Transverse colon (tissue), 4 donors: ENCODE measurements at regions not wholly inside any gene's neighbourhood (a gene's known extent, or its start where the extent isn't known, plus 50 kb on each side); places are given as distances from the start of the nearest gene placed in this dataset.

ENCODE experiments used
- DNase-seq: peaks from one replicate; pipeline ENCODE4 v3.0.0-alpha.2; 2019
- H3K27ac ChIP-seq, 4 donors: fragments of 200-600 bp; sonication (generic); 2 replicates each; pipeline ENCODE4 v1.5.1; 2016 to 2018; ENCODE audit warnings: inconsistent platforms in 4 of 4
- H3K27me3 ChIP-seq: fragments of 200-600 bp; sonication (generic); 2 replicates; pipeline ENCODE4 v1.5.1; 2017; ENCODE audit warnings: inconsistent platforms
- H3K36me3 ChIP-seq, 4 donors: fragments of 200-600 bp; sonication (generic); 2 replicates each; pipeline ENCODE4 v1.5.1; 2017 to 2019; ENCODE audit warnings: inconsistent platforms in 4 of 4
- H3K4me1 ChIP-seq, 4 donors: fragments of 200-600 bp; sonication (generic); 2 replicates each; pipeline ENCODE4 v1.5.1; 2017 to 2020; ENCODE audit warnings: inconsistent platforms in 4 of 4
- H3K4me3 ChIP-seq, 4 donors: fragments of 200-600 bp; sonication (generic); 1 replicate in 1 of 4; 2 replicates in 3 of 4; pipeline versions ENCODE4 v1.5.1 to v1.6.1; 2017 to 2019; ENCODE audit warnings: inconsistent platforms in 4 of 4
- H3K9me3 ChIP-seq, 2 donors: fragments of 200-600 bp; sonication (generic); 2 replicates each; pipeline ENCODE4 v1.5.1; 2017 to 2019; ENCODE audit warnings: inconsistent platforms in 2 of 2
- EP300 ChIP-seq: sonication (generic); formaldehyde crosslinking; IDR thresholded peaks from one replicate; pipeline ENCODE4 v1.6.1; 2017; ENCODE audit warnings: antibody characterized with exemption, low read depth
- POLR2A ChIP-seq: fragments of 450-650 bp; IDR thresholded peaks from one replicate; pipeline ENCODE4 v1.6.1; 2016; ENCODE audit warnings: antibody characterized with exemption, mild to moderate bottlenecking, moderate library complexity
- POLR2AphosphoS5 ChIP-seq, 3 donors: sonication (generic); formaldehyde crosslinking; IDR thresholded peaks; one replicate each; pipeline ENCODE4 v1.6.1; 2016; ENCODE audit warnings: antibody characterized with exemption in 3 of 3
- WGBS, 2 donors: methylation state at CpG; one replicate each; pipeline ENCODE4 v1.1.5; 2018; ENCODE audit warnings: low coverage in 1 of 2; 5-methylcytosine and 5-hydroxymethylcytosine counted together
- in situ Hi-C, 4 donors: fragments of 200-750 bp; cut with MboI; loops; one replicate each; pipeline versions ENCODE4 v1.15.0 to v1.15.1; 2017; ENCODE audit warnings: low sequenced_read_pairs in 3 of 4, low pct_ligation_motif_present in 1 of 4, low pct_unique_long_range_greater_than_20kb in 1 of 4
- intact Hi-C: fragments of 100-400 bp; cut with DNase I; formaldehyde crosslinking; loops from one replicate; pipeline ENCODE4 v1.15.1; 2023; ENCODE audit warnings: low total_unique reads
- TF ChIP-seq, protein P1 (sequence below), 5 experiments: fragments of 200-600 bp in 3 of 5; fragments of 450-650 bp in 2 of 5; sonication (generic) in 3 of 5; IDR thresholded peaks; 1 replicate in 2 of 5; 2 replicates in 3 of 5; pipeline ENCODE4 v1.5.1; 2016 to 2017; ENCODE audit warnings: antibody characterized with exemption in 5 of 5, inconsistent platforms in 3 of 5, mild to moderate bottlenecking in 2 of 5, moderate library complexity in 1 of 5

DNA sequence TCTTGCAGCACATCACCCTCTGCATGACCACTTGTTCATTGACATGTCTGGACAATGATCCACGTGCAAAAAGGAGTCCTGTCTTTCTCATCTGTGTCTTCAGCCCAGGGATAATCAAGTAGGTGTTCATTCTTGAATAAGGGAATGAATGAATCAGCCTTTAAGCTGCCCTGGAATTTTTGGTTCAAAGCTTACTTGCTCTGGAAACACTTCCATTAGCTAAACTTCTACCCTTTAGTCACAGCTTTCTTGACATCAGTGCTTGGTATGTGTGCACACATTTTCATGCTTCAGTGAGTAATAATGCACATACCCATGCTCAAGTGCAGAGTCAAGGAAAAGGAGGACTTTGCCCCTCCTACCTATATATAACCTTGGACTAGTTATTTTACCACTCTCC, 103.0 kb upstream of the CDH13 start:
- Histone ChIP-seq H3K4me3 (no peak overlapping the region), H3K36me3 (no peaks in the 10 kb centered on the region), H3K9me3 (no peaks in the 10 kb centered on the region), H3K27ac (no peak overlapping the region), H3K4me1 (no peaks in the 10 kb centered on the region), H3K27me3 (no peaks in the 10 kb centered on the region)
- in situ Hi-C loops = no loop called here
- TF ChIP-seq EP300 (no peak), POLR2A (no peak), POLR2AphosphoS5 (IDR thresholded peaks at IDR 0.05) (no peak)
- TF ChIP-seq, protein P1, sequence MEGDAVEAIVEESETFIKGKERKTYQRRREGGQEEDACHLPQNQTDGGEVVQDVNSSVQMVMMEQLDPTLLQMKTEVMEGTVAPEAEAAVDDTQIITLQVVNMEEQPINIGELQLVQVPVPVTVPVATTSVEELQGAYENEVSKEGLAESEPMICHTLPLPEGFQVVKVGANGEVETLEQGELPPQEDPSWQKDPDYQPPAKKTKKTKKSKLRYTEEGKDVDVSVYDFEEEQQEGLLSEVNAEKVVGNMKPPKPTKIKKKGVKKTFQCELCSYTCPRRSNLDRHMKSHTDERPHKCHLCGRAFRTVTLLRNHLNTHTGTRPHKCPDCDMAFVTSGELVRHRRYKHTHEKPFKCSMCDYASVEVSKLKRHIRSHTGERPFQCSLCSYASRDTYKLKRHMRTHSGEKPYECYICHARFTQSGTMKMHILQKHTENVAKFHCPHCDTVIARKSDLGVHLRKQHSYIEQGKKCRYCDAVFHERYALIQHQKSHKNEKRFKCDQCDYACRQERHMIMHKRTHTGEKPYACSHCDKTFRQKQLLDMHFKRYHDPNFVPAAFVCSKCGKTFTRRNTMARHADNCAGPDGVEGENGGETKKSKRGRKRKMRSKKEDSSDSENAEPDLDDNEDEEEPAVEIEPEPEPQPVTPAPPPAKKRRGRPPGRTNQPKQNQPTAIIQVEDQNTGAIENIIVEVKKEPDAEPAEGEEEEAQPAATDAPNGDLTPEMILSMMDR (IDR thresholded peaks at IDR 0.05) = no peak
- WGBS, 2 donors = 33% methylated on average over 1 of the region's 1 CpG; no CpG with 5 or more reads in 1 of the 2 donors
- no peak for DNase-seq
- intact Hi-C loops = loop anchor here (5.0 kb wide), 1 partner anchor 1858 kb away; no protein-coding TSS in a partner anchor

DNA sequence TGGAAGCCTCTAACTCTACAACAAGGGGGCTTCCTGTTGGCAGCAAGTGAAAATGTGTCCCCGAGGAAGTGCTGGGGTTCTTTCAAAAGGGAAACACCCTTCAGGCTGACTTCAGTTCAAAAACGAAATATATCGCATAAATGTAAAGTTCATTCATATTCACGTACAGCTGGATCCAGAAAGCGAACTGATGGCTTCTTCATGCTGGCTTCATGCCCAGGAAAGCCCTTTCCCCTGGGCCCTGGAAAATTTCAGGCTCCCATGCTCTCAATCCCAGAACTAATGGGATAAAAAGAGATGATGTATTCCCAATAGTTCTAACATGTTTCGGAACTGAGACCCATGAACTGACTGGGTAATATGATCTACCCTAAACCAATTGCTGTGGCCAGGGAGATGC, 104.7 kb upstream of the CDH13 start:
- no peak overlapping the region for H3K4me3 ChIP-seq
- no peaks in the 10 kb centered on the region for H3K36me3 ChIP-seq
- H3K4me1 ChIP-seq = no peaks in the 10 kb centered on the region
- in situ Hi-C loops (no loop called here), intact Hi-C loops (loop anchor here (5.0 kb wide), 1 partner anchor 1860 kb away; no protein-coding TSS in a partner anchor)
- 57 to 67% methylated on average over 5 to 6 of the region's 6 CpGs for whole genome bisulfite sequencing, 2 donors
- no peak for DNase-seq
- no peaks in the 10 kb centered on the region for H3K27me3 ChIP-seq
- TF ChIP-seq POLR2AphosphoS5 (IDR thresholded peaks at IDR 0.05) = no peak
- TF ChIP-seq POLR2A = no peak
- TF ChIP-seq, protein P1 (IDR thresholded peaks at IDR 0.05) = no peak
- no peak for TF ChIP-seq EP300
- H3K9me3 ChIP-seq = no peaks in the 10 kb centered on the region
- H3K27ac ChIP-seq = no peak overlapping the region

DNA sequence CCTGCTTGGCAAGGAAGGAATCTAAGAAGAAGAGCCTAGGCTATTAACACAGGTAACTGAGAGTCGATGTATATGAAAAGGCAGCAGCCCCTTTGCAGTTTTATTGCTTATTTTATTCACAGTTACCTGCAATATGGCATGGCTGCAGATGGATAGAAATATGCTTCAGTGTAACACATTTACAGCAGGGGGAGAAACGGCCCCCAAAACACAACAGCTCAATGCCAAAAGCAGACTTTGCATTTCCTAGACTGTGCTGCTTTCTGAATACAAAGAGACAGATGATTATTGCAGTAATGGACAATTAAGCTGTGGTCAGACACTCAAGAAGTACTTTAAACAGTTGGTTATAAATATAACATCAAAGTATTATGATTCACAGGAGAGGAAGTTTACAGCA, 108.0 kb upstream of the CDH13 start:
- DNase-seq = no peak
- Histone ChIP-seq H3K27me3 (no peaks in the 10 kb centered on the region), H3K4me3 (no peak overlapping the region), H3K4me1 (no peaks in the 10 kb centered on the region), H3K36me3 (no peaks in the 10 kb centered on the region), H3K9me3 (no peaks in the 10 kb centered on the region), H3K27ac (no peak overlapping the region)
- WGBS, 2 donors = 30% methylated on average over 2 of the region's 2 CpGs; no CpG with 5 or more reads in 1 of the 2 donors
- intact Hi-C loops = no loop called here
- TF ChIP-seq POLR2A = no peak
- TF ChIP-seq EP300 = no peak
- TF ChIP-seq, protein P1 (IDR thresholded peaks at IDR 0.05) = no peak
- TF ChIP-seq POLR2AphosphoS5 (IDR thresholded peaks at IDR 0.05) = no peak
- in situ Hi-C loops = no loop called here

DNA sequence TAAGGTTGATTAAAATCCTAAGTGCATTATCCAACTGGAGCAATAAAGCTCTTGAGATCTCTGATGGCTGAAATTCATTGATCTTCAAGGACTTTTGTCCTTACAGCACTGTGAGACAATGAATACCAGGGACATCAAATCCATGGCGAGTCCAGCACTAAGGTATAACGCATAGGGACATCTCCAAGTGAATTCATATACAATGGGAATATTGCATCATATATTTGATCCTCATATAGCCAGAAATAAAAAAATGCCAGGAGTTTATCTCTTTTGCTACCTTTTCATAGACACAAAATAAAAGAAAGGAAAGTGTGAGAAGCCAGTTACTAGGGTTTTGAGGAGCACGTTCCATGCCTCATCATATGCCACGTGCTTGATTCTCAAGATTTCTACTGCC, 112.5 kb upstream of the CDH13 start:
- no peak for DNase-seq
- intact Hi-C loops = no loop called here
- TF ChIP-seq, protein P1 (IDR thresholded peaks at IDR 0.05) = no peak
- TF ChIP-seq POLR2A (no peak), EP300 (no peak), POLR2AphosphoS5 (IDR thresholded peaks at IDR 0.05) (no peak)
- Histone ChIP-seq H3K4me1 (no peaks in the 10 kb centered on the region), H3K4me3 (no peak overlapping the region), H3K36me3 (no peaks in the 10 kb centered on the region), H3K9me3 (no peaks in the 10 kb centered on the region), H3K27me3 (no peaks in the 10 kb centered on the region), H3K27ac (no peak overlapping the region)
- 68 to 78% methylated on average over 4 of the region's 4 CpGs for WGBS, 2 donors
- in situ Hi-C loops = no loop called here
